HL-60 (cell line): ENCODE measurements at regions not wholly inside any gene's neighbourhood (a gene's known extent, or its start where the extent isn't known, plus 50 kb on each side); places are given as distances from the start of the nearest gene placed in this dataset.

ENCODE experiments used
- DNase-seq, 2 experiments: peaks; one replicate each; pipeline ENCODE4 v3.0.0-alpha.2; 2010 to 2020; ENCODE audit warnings: low read depth in 1 of 2, low spot score in 1 of 2
- H3K27ac ChIP-seq: fragments of 250-450 bp; sonication (Bioruptor Pico); replicated peaks from 2 replicates; pipeline ENCODE4 v1.5.1; 2020; ENCODE audit warnings: mild to moderate bottlenecking, moderate library complexity
- H3K27me3 ChIP-seq: fragments of 250-450 bp; sonication (Bioruptor Pico); 2 replicates; pipeline ENCODE4 v1.5.1; 2021; ENCODE audit warnings: mild to moderate bottlenecking, moderate library complexity; ENCODE audit not compliant: insufficient read depth, poor library complexity, severe bottlenecking
- H3K4me3 ChIP-seq: replicated peaks from 2 replicates; pipeline ENCODE4 v1.5.1; 2011; ENCODE audit warnings: mild to moderate bottlenecking, control low read depth, low read length; ENCODE audit not compliant: insufficient read depth
- CTCF ChIP-seq: IDR thresholded peaks from one replicate; pipeline ENCODE4 v1.5.1; 2011; ENCODE audit warnings: low read length, control low read depth, inconsistent platforms; ENCODE audit not compliant: insufficient read depth
- GABPA ChIP-seq: IDR thresholded peaks from 2 replicates; pipeline ENCODE4 v1.6.1; 2012; ENCODE audit warnings: low read depth
- POLR2AphosphoS5 ChIP-seq: IDR thresholded peaks from 2 replicates; pipeline ENCODE4 v1.6.1; 2012; ENCODE audit warnings: low read depth
- REST ChIP-seq: IDR thresholded peaks from 2 replicates; pipeline ENCODE4 v1.6.1; 2012; ENCODE audit warnings: low read depth; ENCODE audit not compliant: insufficient replicate concordance
- SPI1 ChIP-seq: IDR thresholded peaks from 2 replicates; pipeline ENCODE4 v1.6.1; 2012; ENCODE audit warnings: low read depth, mild to moderate bottlenecking, borderline replicate concordance

DNA sequence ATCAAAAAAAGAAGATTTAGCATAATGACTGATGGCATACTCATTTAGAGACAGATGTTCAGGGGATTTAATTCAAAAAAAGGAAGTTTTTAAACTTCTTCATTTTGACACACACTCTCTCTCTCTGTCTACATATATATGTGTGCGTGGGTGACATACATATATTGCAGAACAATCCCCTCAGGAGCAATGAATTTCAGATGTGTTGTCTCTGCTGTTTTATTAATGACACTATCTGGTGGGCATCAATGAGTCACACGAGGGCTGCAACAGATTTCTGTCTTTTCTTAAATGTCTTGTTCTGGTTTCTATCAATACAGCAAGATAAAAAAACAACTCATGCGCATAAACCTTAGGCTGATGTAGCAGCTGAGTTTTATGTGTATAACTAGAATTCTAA, 123.5 kb upstream of the SLCO6A1 start:
- no peak for TF ChIP-seq SPI1
- Histone ChIP-seq H3K4me3 (no peak overlapping the region), H3K27me3 (no peaks in the 10 kb centered on the region), H3K27ac (no peak overlapping the region)
- no peak for DNase-seq

GRCh38 chr5:102623329-102624065, 124.7 kb upstream of the SLCO6A1 start:
- H3K27ac ChIP-seq: no peak overlapping the region
- H3K27me3 ChIP-seq: no peaks in the 10 kb centered on the region
- TF ChIP-seq GABPA (no peak), CTCF (no peak), SPI1 (no peak), REST (no peak)
- DNase-seq: no peak
- no peak overlapping the region for H3K4me3 ChIP-seq

DNA sequence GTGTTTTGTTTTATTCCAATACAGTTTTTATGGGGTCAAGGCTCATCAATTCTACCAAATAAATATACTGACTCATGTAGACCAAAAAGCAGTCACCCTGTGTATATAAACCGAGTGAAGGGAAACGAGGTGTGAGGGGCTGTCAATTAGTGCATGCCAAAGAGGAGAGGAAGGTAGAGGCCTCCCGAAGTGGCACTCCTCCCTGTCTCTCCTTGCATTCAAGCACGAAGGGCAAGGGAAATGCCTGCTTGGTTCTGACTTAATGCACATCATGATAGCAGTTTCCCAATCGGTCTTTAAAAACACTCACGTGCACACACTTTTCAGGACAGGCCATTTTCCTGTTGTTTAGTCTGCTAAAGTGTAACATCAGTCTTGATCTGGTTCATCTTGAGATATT, 125.6 kb upstream of the SLCO6A1 start:
- Histone ChIP-seq H3K4me3 (no peak overlapping the region), H3K27me3 (no peaks in the 10 kb centered on the region), H3K27ac (no peak overlapping the region)
- TF ChIP-seq GABPA (no peak), REST (no peak), CTCF (no peak), POLR2AphosphoS5 (no peak), SPI1 (no peak)
- DNase-seq: no peak

DNA sequence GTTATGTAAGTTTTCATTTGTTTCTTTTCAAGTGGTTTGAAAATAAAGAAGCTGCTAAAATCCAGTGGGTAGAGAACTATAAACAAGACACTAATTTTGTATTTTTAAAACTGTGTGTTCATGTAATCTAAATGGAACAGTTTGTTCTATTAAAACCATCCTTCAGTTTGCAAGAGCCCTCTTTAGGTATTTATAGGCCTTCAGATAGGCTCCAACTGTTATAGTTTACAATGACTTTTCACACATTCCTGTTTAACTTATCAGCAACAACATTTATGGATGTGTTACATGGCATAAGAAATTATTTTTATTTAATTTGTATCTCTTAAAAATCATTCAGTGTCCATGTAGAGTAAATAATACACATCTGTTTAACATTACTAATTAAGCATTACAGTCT, 126.7 kb upstream of the SLCO6A1 start:
- TF ChIP-seq CTCF (no peak), POLR2AphosphoS5 (no peak), SPI1 (no peak), GABPA (no peak), REST (no peak)
- H3K4me3 ChIP-seq: no peak overlapping the region
- H3K27me3 ChIP-seq: no peaks in the 10 kb centered on the region
- DNase-seq: no peak
- no peak overlapping the region for H3K27ac ChIP-seq
